HepG2 (cell line): ENCODE measurements at regions not wholly inside any gene's neighbourhood (a gene's known extent, or its start where the extent isn't known, plus 50 kb on each side); places are given as distances from the start of the nearest gene placed in this dataset.

Experiments
- ATAC-seq: fragments of 200-7000 bp; cut with Tn5 transposase; 3 replicates; pipeline ENCODE4 v1.9.1; 2020; ENCODE audit warnings: mild to moderate bottlenecking, moderate library complexity
- BruUV-seq: library from RNA; stranded (reverse); fragments of 400-500 nt; replicated peaks from 2 replicates; lab custom pipeline; 2021; lab: Mats Ljungman, UMichigan
- CTCF ChIA-PET: fragments of 300-600 bp; formaldehyde crosslinking; extraction: SDS; loops from one replicate; lab custom pipeline; 2021; ENCODE audit warnings: low total read pairs, inconsistent platforms, low intra/inter-chr PET ratio; lab: Yijun Ruan, JAX
- POLR2A ChIA-PET: fragments of 350-600 bp; sonication (Branson Sonifier 250); formaldehyde crosslinking; loops from one replicate; lab custom pipeline; 2020; ENCODE audit warnings: antibody characterized with exemption, inconsistent platforms; lab: Yijun Ruan, JAX
- DNase-seq: peaks from one replicate; pipeline ENCODE4 v3.0.0-alpha.2; 2015; ENCODE audit warnings: low spot score
- FAIRE-seq: peaks from 3 replicates; lab custom pipeline; 2011; peaks lifted over from hg19 to GRCh38; lab: Jason Lieb, UNC
- H2AFZ ChIP-seq: one replicate; pipeline ENCODE4 v1.6.1; 2011; ENCODE audit warnings: low read length, inconsistent platforms
- H3K27ac ChIP-seq: fragments of 300-600 bp; 3 replicates; pipeline ENCODE4 v1.8.0; 2011; ENCODE audit warnings: mixed run types, mild to moderate bottlenecking, mixed read lengths, low read length, inconsistent platforms; ENCODE audit not compliant: insufficient read depth; ENCODE audit errors: extremely low read length
- H3K27me3 ChIP-seq, 2 experiments: fragments of 200-600 bp in 1 of 2; 2 replicates in 1 of 2; 3 replicates in 1 of 2; pipeline versions ENCODE4 v1.6.0 to v1.8.0; 2011; ENCODE audit warnings: low read length in 2 of 2, mild to moderate bottlenecking in 2 of 2, moderate library complexity in 2 of 2, inconsistent platforms in 1 of 2; ENCODE audit not compliant: insufficient read depth in 2 of 2, control insufficient read depth in 1 of 2
- H3K36me3 ChIP-seq, 2 experiments: fragments of 200-600 bp in 1 of 2; replicated peaks in 1 of 2; 2 replicates in 1 of 2; 3 replicates in 1 of 2; pipeline versions ENCODE4 v1.5.1 to v1.8.0; 2011; ENCODE audit warnings: low read length in 2 of 2, inconsistent platforms in 1 of 2; ENCODE audit not compliant: insufficient read depth in 2 of 2, control insufficient read depth in 1 of 2
- H3K4me1 ChIP-seq: 2 replicates; pipeline ENCODE4 v1.5.1; 2012; ENCODE audit warnings: low read length, inconsistent platforms; ENCODE audit not compliant: insufficient read depth
- H3K4me2 ChIP-seq: 2 replicates; pipeline ENCODE4 v1.6.0; 2011; ENCODE audit warnings: low read depth, low read length, inconsistent platforms
- H3K4me3 ChIP-seq, 3 experiments: fragments of 200-600 bp in 1 of 3; sonication (generic), shearing (Covaris generic) in 1 of 3; replicated peaks in 1 of 3; 2 replicates each; pipeline ENCODE4 v1.5.1; 2011 to 2016; ENCODE audit warnings: low read length in 3 of 3, inconsistent platforms in 2 of 3, low read depth in 2 of 3, mild to moderate bottlenecking in 2 of 3, control low read depth in 1 of 3, mixed read lengths in 1 of 3; ENCODE audit not compliant: insufficient read depth in 1 of 3
- H3K79me2 ChIP-seq: one replicate; pipeline ENCODE4 v1.6.1; 2011; ENCODE audit warnings: low read length, inconsistent platforms; ENCODE audit not compliant: insufficient read depth
- H3K9ac ChIP-seq: 2 replicates; pipeline ENCODE4 v1.6.0; 2011; ENCODE audit warnings: mild to moderate bottlenecking, low read depth, low read length, inconsistent platforms; ENCODE audit not compliant: insufficient read depth
- H3K9me3 ChIP-seq: 2 replicates; pipeline ENCODE4 v1.5.1; 2012; ENCODE audit warnings: mild to moderate bottlenecking, low read length
- H4K20me1 ChIP-seq: 2 replicates; pipeline ENCODE4 v1.6.0; 2011; ENCODE audit warnings: inconsistent platforms, mild to moderate bottlenecking, low read length, moderate library complexity; ENCODE audit not compliant: insufficient read depth
- EED ChIP-seq: sonication (generic); formaldehyde crosslinking; IDR thresholded peaks from 2 replicates; pipeline ENCODE4 v1.5.0; 2020; ENCODE audit warnings: mild to moderate bottlenecking, missing genetic modification reagents
- GLI4 ChIP-seq: sonication (generic); formaldehyde crosslinking; IDR thresholded peaks from 2 replicates; pipeline ENCODE4 v1.5.1; 2020; ENCODE audit warnings: missing genetic modification reagents, mild to moderate bottlenecking, moderate library complexity, borderline replicate concordance
- GTF2F1 ChIP-seq: fragments of 150-350 bp; IDR thresholded peaks from 2 replicates; pipeline ENCODE4 v1.6.1; 2014; ENCODE audit warnings: low read length
- MED1 ChIP-seq: sonication (generic); formaldehyde crosslinking; IDR thresholded peaks from 2 replicates; pipeline ENCODE4 v1.4.0; 2020; ENCODE audit warnings: missing genetic modification reagents
- MZF1 ChIP-seq: sonication (generic); formaldehyde crosslinking; IDR thresholded peaks from 2 replicates; pipeline ENCODE4 v1.8.1; 2023; ENCODE audit warnings: mild to moderate bottlenecking, missing genetic modification reagents, borderline replicate concordance
- NFRKB ChIP-seq: fragments of 450-650 bp; IDR thresholded peaks from 2 replicates; pipeline ENCODE4 v1.6.1; 2017
- RAD51 ChIP-seq: fragments of 450-650 bp; IDR thresholded peaks from 2 replicates; pipeline ENCODE4 v1.6.1; 2016; ENCODE audit warnings: borderline replicate concordance
- SIN3A ChIP-seq: IDR thresholded peaks from 2 replicates; pipeline ENCODE4 v1.6.1; 2011; ENCODE audit warnings: low read depth, mild to moderate bottlenecking, control low read depth, low read length, borderline replicate concordance
- ZFP37 ChIP-seq: sonication (generic); formaldehyde crosslinking; IDR thresholded peaks from 2 replicates; pipeline ENCODE4 v1.4.0; 2020; ENCODE audit warnings: missing genetic modification reagents, borderline replicate concordance
- ZFX ChIP-seq: sonication (generic); formaldehyde crosslinking; IDR thresholded peaks from 2 replicates; pipeline ENCODE4 v1.4.0; 2020; ENCODE audit warnings: mild to moderate bottlenecking, low read depth, missing genetic modification reagents, moderate library complexity
- ZNF101 ChIP-seq: sonication (generic); formaldehyde crosslinking; IDR thresholded peaks from 2 replicates; pipeline ENCODE4 v1.4.0; 2020; ENCODE audit warnings: mild to moderate bottlenecking, low read depth, missing genetic modification reagents, borderline replicate concordance
- ZNF124 ChIP-seq: sonication (generic); formaldehyde crosslinking; IDR thresholded peaks from 2 replicates; pipeline ENCODE4 v1.4.0; 2020; ENCODE audit warnings: missing genetic modification reagents
- ZNF20 ChIP-seq: sonication (generic); formaldehyde crosslinking; IDR thresholded peaks from 2 replicates; pipeline ENCODE4 v1.4.0; 2020; ENCODE audit warnings: mild to moderate bottlenecking, moderate library complexity, missing genetic modification reagents
- ZNF496 ChIP-seq: sonication (generic); formaldehyde crosslinking; IDR thresholded peaks from 2 replicates; pipeline ENCODE4 v1.8.1; 2023; ENCODE audit warnings: mild to moderate bottlenecking, moderate library complexity, missing genetic modification reagents; ENCODE audit not compliant: insufficient replicate concordance
- ZNF781 ChIP-seq: sonication (generic); formaldehyde crosslinking; IDR thresholded peaks from 2 replicates; pipeline ENCODE4 v1.5.1; 2020; ENCODE audit warnings: borderline replicate concordance, mild to moderate bottlenecking, missing genetic modification reagents; ENCODE audit errors: not compliant biosample characterization
- ZZZ3 ChIP-seq: sonication (generic); formaldehyde crosslinking; IDR thresholded peaks from 2 replicates; pipeline ENCODE4 v1.4.0; 2020; ENCODE audit warnings: missing genetic modification reagents, mild to moderate bottlenecking, borderline replicate concordance
- WGBS: methylation state at CpG from one replicate; pipeline ENCODE4 v1.1.6; 2017; ENCODE audit warnings: low lambda C conversion rate; 5-methylcytosine and 5-hydroxymethylcytosine counted together
- in situ Hi-C: cut with HindIII; loops from 2 replicates; pipeline ENCODE4 v1.10.0; 2017; ENCODE audit warnings: low pct_unique_long_range_greater_than_20kb; ENCODE audit not compliant: extremely low pct_ligation_motif_present
- intact Hi-C: fragments of 100-400 bp; cut with micrococcal nuclease; formaldehyde crosslinking; loops from one replicate; pipeline ENCODE4 v1.10.0; 2022; ENCODE audit not compliant: unreplicated experiment
- TF ChIP-seq, protein P1 (sequence below): sonication (generic); formaldehyde crosslinking; IDR thresholded peaks from 2 replicates; pipeline ENCODE4 v1.8.0; 2022; ENCODE audit warnings: missing genetic modification reagents, low read depth, mild to moderate bottlenecking, borderline replicate concordance

DNA sequence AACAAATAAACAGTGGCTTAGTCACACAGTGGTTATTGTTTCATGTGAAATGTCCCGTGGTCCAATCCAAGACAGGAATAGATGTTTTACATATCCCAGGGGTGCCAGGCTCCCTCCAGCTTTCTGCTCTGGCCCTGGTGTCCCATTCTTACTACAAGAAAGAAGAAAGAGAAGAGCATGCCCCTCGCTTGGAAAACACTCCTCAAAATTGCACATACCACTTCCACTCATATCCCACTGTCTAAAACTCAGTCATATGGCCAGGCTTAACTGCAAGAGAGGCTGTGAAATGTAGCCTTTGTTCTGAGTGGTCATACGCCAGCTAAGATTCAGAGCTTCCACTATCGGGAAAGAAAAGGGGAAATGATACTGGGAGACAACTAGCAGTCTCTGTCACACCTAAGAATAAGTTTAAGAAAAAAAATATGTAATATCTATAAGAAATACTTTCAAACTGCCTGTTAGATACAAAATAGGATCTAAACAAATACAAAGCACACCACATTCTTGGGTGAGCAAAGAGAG is 306.8 kb upstream of the FAM241A start:
- H3K9me3 ChIP-seq = no peaks in the 10 kb centered on the region
- 24% methylated on average over 4 of the region's 4 CpGs for WGBS
- CTCF ChIA-PET = no interaction called here
- FAIRE-seq (no peak), ATAC-seq (no peak), DNase-seq (no peak)
- in situ Hi-C loops = no loop called here
- H4K20me1 ChIP-seq = no peaks in the 10 kb centered on the region
- H3K4me2 ChIP-seq = no peak overlapping the region
- no peak overlapping the region for H2AFZ ChIP-seq
- H3K27ac ChIP-seq = no peak overlapping the region
- H3K9ac ChIP-seq = no peak overlapping the region
- POLR2A ChIA-PET = no interaction called here
- no peak for TF ChIP-seq MZF1
- TF ChIP-seq, all 625 proteins: peak for 0
- Histone ChIP-seq H3K36me3 (no peaks in the 10 kb centered on the region), H3K27me3 (no peaks in the 10 kb centered on the region), H3K4me3 (no peak overlapping the region), H3K4me1 (no peaks in the 10 kb centered on the region), H3K79me2 (no peaks in the 10 kb centered on the region)
- BruUV-seq = no TSS peak
- intact Hi-C loops = no loop called here

DNA sequence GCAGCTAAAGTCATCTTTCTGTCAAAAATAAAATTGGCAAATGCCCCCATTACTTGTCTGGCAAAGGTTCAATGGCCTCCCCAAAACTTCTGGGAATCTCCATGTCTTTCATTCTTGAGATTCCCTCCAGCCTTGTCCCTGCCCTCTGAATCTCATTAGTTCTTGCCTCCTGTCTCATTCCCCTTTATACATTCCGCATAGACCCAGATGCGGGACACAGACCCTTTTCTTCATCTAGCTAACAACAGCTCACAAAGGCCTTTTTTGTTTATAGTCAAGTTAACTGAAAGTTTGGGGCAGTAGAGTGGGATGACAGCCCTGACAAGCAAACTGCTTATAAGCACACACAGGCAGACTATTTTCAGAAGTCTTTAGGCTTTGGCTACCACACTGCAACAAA is 306.1 kb upstream of the FAM241A start:
- intact Hi-C loops = no loop called here
- TF ChIP-seq ZFP37 (CRISPR knock-in tag) = no peak
- no peak for TF ChIP-seq ZNF20
- no peak for TF ChIP-seq SIN3A
- no peak for TF ChIP-seq ZNF781 (CRISPR knock-in tag)
- no peak for TF ChIP-seq ZZZ3 (CRISPR knock-in tag)
- TF ChIP-seq EED (CRISPR knock-in tag) = no peak
- TF ChIP-seq GLI4 (CRISPR knock-in tag) = no peak
- TF ChIP-seq MED1 (CRISPR knock-in tag) = no peak
- no peak for TF ChIP-seq ZNF124 (CRISPR knock-in tag)
- TF ChIP-seq ZFX = no peak
- TF ChIP-seq RAD51 = no peak
- TF ChIP-seq NFRKB = no peak
- TF ChIP-seq ZNF101 (CRISPR knock-in tag) = no peak
- TF ChIP-seq ZNF496 (CRISPR knock-in tag) = no peak
- TF ChIP-seq, protein P1, sequence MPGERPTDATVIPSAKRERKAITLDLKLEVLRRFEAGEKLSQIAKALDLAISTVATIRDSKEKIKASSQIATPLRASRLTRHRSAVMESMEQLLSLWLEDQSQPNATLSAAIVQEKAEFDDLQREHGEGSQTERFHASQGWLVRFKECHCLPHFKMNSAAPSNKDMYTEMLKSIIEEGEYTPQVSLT (CRISPR knock-in tag) = no peak
- TF ChIP-seq GTF2F1 = no peak
- TF ChIP-seq, all 625 proteins: peak for 0
- Histone ChIP-seq H2AFZ (no peak overlapping the region), H3K27ac (no peak overlapping the region), H3K36me3 (no peaks in the 10 kb centered on the region), H4K20me1 (no peaks in the 10 kb centered on the region), H3K9ac (no peak overlapping the region), H3K9me3 (no peaks in the 10 kb centered on the region), H3K27me3 (no peaks in the 10 kb centered on the region), H3K4me3 (no peak overlapping the region), H3K4me1 (no peaks in the 10 kb centered on the region), H3K4me2 (no peak overlapping the region), H3K79me2 (no peaks in the 10 kb centered on the region)
- ATAC-seq = no peak
- ChIA-PET CTCF (no interaction called here), POLR2A (no interaction called here)
- DNase-seq = no peak
- no TSS peak for BruUV-seq
- 42% methylated on average over 2 of the region's 2 CpGs for WGBS
- in situ Hi-C loops = no loop called here
- no peak for FAIRE-seq
